SK-N-SH (cell line): ENCODE measurements at regions not wholly inside any gene's neighbourhood (a gene's known extent, or its start where the extent isn't known, plus 50 kb on each side); places are given as distances from the start of the nearest gene placed in this dataset.

Experiments
- CTCF ChIA-PET: fragments of 300-600, 350-600 bp; formaldehyde crosslinking; extraction: SDS; loops from one replicate; lab custom pipeline; 2021; lab: Yijun Ruan, JAX
- POLR2A ChIA-PET: fragments of 350-600 bp; sonication (Branson Sonifier 250); formaldehyde crosslinking; extraction: SDS; loops from one replicate; lab custom pipeline; 2020; ENCODE audit warnings: antibody characterized with exemption, inconsistent platforms; lab: Yijun Ruan, JAX
- DNase-seq: peaks from one replicate; pipeline ENCODE4 v3.0.0; 2012
- H2AFZ ChIP-seq: fragments of 200-600 bp; sonication (generic); 2 replicates; pipeline ENCODE4 v1.8.1; 2016; ENCODE audit warnings: antibody characterized with exemption, mild to moderate bottlenecking, low read depth
- H3F3A ChIP-seq: fragments of 200-600 bp; sonication (generic); replicated peaks from 2 replicates; pipeline ENCODE3; 2016; ENCODE audit warnings: antibody characterized with exemption, mild to moderate bottlenecking; ENCODE audit not compliant: insufficient read depth
- H3K27ac ChIP-seq, 2 experiments: fragments of 200-500 bp in 1 of 2; fragments of 200-600 bp in 1 of 2; sonication (Bioruptor generic) in 1 of 2; sonication (generic), shearing (Covaris generic) in 1 of 2; 2 replicates each; pipeline versions ENCODE4 v1.5.1 to v1.6.1; 2014 to 2016; ENCODE audit warnings: low read depth in 2 of 2, inconsistent platforms in 1 of 2, low read length in 1 of 2, mild to moderate bottlenecking in 1 of 2, mixed read lengths in 1 of 2
- H3K27me3 ChIP-seq: fragments of 200-600 bp; sonication (generic), shearing (Covaris generic); 2 replicates; pipeline ENCODE4 v1.6.1; 2016; ENCODE audit warnings: mixed run types; ENCODE audit not compliant: insufficient read depth
- H3K36me3 ChIP-seq, 2 experiments: fragments of 200-500 bp in 1 of 2; fragments of 200-600 bp in 1 of 2; sonication (Bioruptor generic) in 1 of 2; sonication (generic) in 1 of 2; replicated peaks in 1 of 2; 2 replicates each; pipeline versions ENCODE3 to v1.5.1; 2014 to 2016; ENCODE audit warnings: low read length in 1 of 2, mild to moderate bottlenecking in 1 of 2; ENCODE audit not compliant: insufficient read depth in 2 of 2, control insufficient read depth in 1 of 2
- H3K4me1 ChIP-seq, 2 experiments: fragments of 200-500 bp in 1 of 2; fragments of 200-600 bp in 1 of 2; sonication (Bioruptor generic) in 1 of 2; sonication (generic), shearing (Covaris generic) in 1 of 2; 2 replicates each; pipeline versions ENCODE4 v1.5.1 to v1.6.1; 2014 to 2016; ENCODE audit warnings: low read depth in 1 of 2, low read length in 1 of 2, mixed run types in 1 of 2; ENCODE audit not compliant: insufficient read depth in 2 of 2, control insufficient read depth in 1 of 2
- H3K4me2 ChIP-seq: fragments of 200-600 bp; sonication (generic), shearing (Covaris generic); 2 replicates; pipeline ENCODE4 v1.6.1; 2017; ENCODE audit warnings: mixed run types
- H3K4me3 ChIP-seq, 2 experiments: fragments of 200-500 bp in 1 of 2; fragments of 200-600 bp in 1 of 2; sonication (Bioruptor generic) in 1 of 2; sonication (generic), shearing (Covaris generic) in 1 of 2; 2 replicates each; pipeline versions ENCODE4 v1.5.1 to v1.8.1; 2014 to 2016; ENCODE audit warnings: low read depth in 2 of 2, inconsistent platforms in 1 of 2, low read length in 1 of 2, mild to moderate bottlenecking in 1 of 2, mixed read lengths in 1 of 2, moderate library complexity in 1 of 2
- H3K79me2 ChIP-seq: fragments of 200-600 bp; sonication (generic); 2 replicates; pipeline ENCODE4 v1.8.1; 2017; ENCODE audit warnings: mild to moderate bottlenecking; ENCODE audit not compliant: insufficient read depth
- H3K9ac ChIP-seq: fragments of 200-600 bp; sonication (generic); 2 replicates; pipeline ENCODE4 v1.6.1; 2017; ENCODE audit warnings: mixed run types
- H3K9me2 ChIP-seq: fragments of 200-600 bp; sonication (generic); 2 replicates; pipeline ENCODE4 v1.6.1; 2017; ENCODE audit warnings: mixed run types
- H3K9me3 ChIP-seq: fragments of 200-600 bp; sonication (generic); 2 replicates; pipeline ENCODE4 v1.6.1; 2017; ENCODE audit warnings: mixed run types, mild to moderate bottlenecking, moderate library complexity
- H4K20me1 ChIP-seq: fragments of 200-600 bp; sonication (generic); 2 replicates; pipeline ENCODE4 v1.6.1; 2017; ENCODE audit warnings: mild to moderate bottlenecking, mixed run types; ENCODE audit not compliant: insufficient read depth
- CHD2 ChIP-seq: fragments of 150-350 bp; IDR thresholded peaks from 2 replicates; pipeline ENCODE4 v1.6.1; 2018; ENCODE audit warnings: low read length; ENCODE audit not compliant: partially characterized antibody
- ELF1 ChIP-seq: IDR thresholded peaks from 2 replicates; pipeline ENCODE4 v1.4.0; 2012
- EP300 ChIP-seq, 2 experiments: IDR thresholded peaks; 2 replicates each; pipeline versions ENCODE4 v1.4.0 to v1.6.1; 2012; ENCODE audit warnings: borderline replicate concordance in 1 of 2, low read depth in 1 of 2, low read length in 1 of 2
- EZH2phosphoT487 ChIP-seq: fragments of 200-600 bp; sonication (generic); IDR thresholded peaks from 2 replicates; pipeline ENCODE4 v1.6.1; 2017; ENCODE audit warnings: low read depth, mixed run types, mild to moderate bottlenecking, antibody characterized with exemption, moderate library complexity, borderline replicate concordance
- FOSL2 ChIP-seq: IDR thresholded peaks from 2 replicates; pipeline ENCODE4 v1.4.0; 2012; ENCODE audit warnings: low read depth, mild to moderate bottlenecking, moderate library complexity, borderline replicate concordance
- FOXJ3 ChIP-seq: sonication (generic); formaldehyde crosslinking; IDR thresholded peaks from 2 replicates; pipeline ENCODE4 v1.5.1; 2020; ENCODE audit warnings: mild to moderate bottlenecking, missing genetic modification reagents
- GATA2 ChIP-seq: sonication (generic); formaldehyde crosslinking; IDR thresholded peaks from 2 replicates; pipeline ENCODE4 v1.5.0; 2020; ENCODE audit warnings: mild to moderate bottlenecking, missing genetic modification reagents
- JUND ChIP-seq: IDR thresholded peaks from 2 replicates; pipeline ENCODE4 v1.4.0; 2012
- MAX ChIP-seq: IDR thresholded peaks from 2 replicates; pipeline ENCODE4 v1.4.0; 2012; ENCODE audit warnings: low read depth
- MEF2A ChIP-seq: IDR thresholded peaks from 2 replicates; pipeline ENCODE4 v1.4.0; 2012; ENCODE audit warnings: low read depth, borderline replicate concordance
- MXI1 ChIP-seq: IDR thresholded peaks from 2 replicates; pipeline ENCODE4 v1.6.1; 2012; ENCODE audit warnings: mild to moderate bottlenecking, low read depth, low read length, improper control_type of control experiment
- NFIC ChIP-seq: IDR thresholded peaks from 2 replicates; pipeline ENCODE4 v1.4.0; 2012; ENCODE audit warnings: borderline replicate concordance
- NRF1 ChIP-seq: IDR thresholded peaks from 2 replicates; pipeline ENCODE4 v1.6.1; 2012; ENCODE audit warnings: low read depth, mild to moderate bottlenecking, low read length
- PBX3 ChIP-seq: IDR thresholded peaks from 2 replicates; pipeline ENCODE4; 2012
- POLR2AphosphoS5 ChIP-seq: IDR thresholded peaks from 2 replicates; pipeline ENCODE4 v1.6.1; 2012; ENCODE audit warnings: low read depth, low read length
- RAD21 ChIP-seq: IDR thresholded peaks from 2 replicates; pipeline ENCODE4 v1.6.1; 2012; ENCODE audit warnings: mild to moderate bottlenecking, low read length
- REST ChIP-seq: IDR thresholded peaks from 2 replicates; pipeline ENCODE4 v1.6.1; 2012; ENCODE audit warnings: mild to moderate bottlenecking, low read depth, low read length, moderate library complexity
- RFX5 ChIP-seq: IDR thresholded peaks from 2 replicates; pipeline ENCODE4 v1.6.1; 2012; ENCODE audit warnings: mild to moderate bottlenecking, improper control_type of control experiment, low read length
- RXRA ChIP-seq: IDR thresholded peaks from 2 replicates; pipeline ENCODE4 v1.4.0; 2012; ENCODE audit warnings: low read depth, mild to moderate bottlenecking, borderline replicate concordance
- SIN3A ChIP-seq: IDR thresholded peaks from 2 replicates; pipeline ENCODE4 v1.6.1; 2012; ENCODE audit warnings: low read depth, mild to moderate bottlenecking, low read length, moderate library complexity, borderline replicate concordance
- TAF1 ChIP-seq: IDR thresholded peaks from 2 replicates; pipeline ENCODE4 v1.6.1; 2012; ENCODE audit warnings: low read depth, mild to moderate bottlenecking, low read length, moderate library complexity, borderline replicate concordance
- TCF12 ChIP-seq: IDR thresholded peaks from 2 replicates; pipeline ENCODE4 v1.4.0; 2012
- TEAD4 ChIP-seq: IDR thresholded peaks from 2 replicates; pipeline ENCODE4 v1.4.0; 2012; ENCODE audit warnings: mild to moderate bottlenecking, borderline replicate concordance; ENCODE audit not compliant: insufficient read depth
- USF1 ChIP-seq: IDR thresholded peaks from 2 replicates; pipeline ENCODE4 v1.4.0; 2012; ENCODE audit warnings: low read depth, borderline replicate concordance
- ZBTB33 ChIP-seq: IDR thresholded peaks from 2 replicates; pipeline ENCODE4 v1.4.0; 2012; ENCODE audit warnings: low read depth, borderline replicate concordance
- WGBS: methylation state at CpG from one replicate; pipeline ENCODE4 v1.1.6; 2017; ENCODE audit warnings: low lambda C conversion rate; 5-methylcytosine and 5-hydroxymethylcytosine counted together

- Histone ChIP-seq H3K9ac (peak overlapping the region; percentile 4; the same call in 1 of the 2 replicates), H3K27ac (peak overlapping the region; percentile 77 to 89), H4K20me1 (no peaks in the 10 kb centered on the region), H3K36me3 (no peaks in the 10 kb centered on the region), H2AFZ (no peak overlapping the region), H3K4me1 (peaks cover 11 to 13% of the 10 kb centered on the region in 2 experiments; a peak in 3 of 4 replicates), H3K4me2 (peak overlapping the region; percentile 58; the same call in 1 of the 2 replicates), H3K27me3 (no peaks in the 10 kb centered on the region), H3K79me2 (no peaks in the 10 kb centered on the region), H3K9me3 (no peaks in the 10 kb centered on the region), H3F3A (peaks cover 14% of the 10 kb centered on the region), H3K9me2 (no peaks in the 10 kb centered on the region), H3K4me3 (peak overlapping the region; percentile 4 to 9; a peak in 2 of 4 replicates)
- WGBS: 9% methylated on average over 4 of the region's 4 CpGs
- ChIA-PET CTCF (interaction anchor here (2.7 kb wide), 1 partner anchor 9 kb away, joined by 6 read pairs; no protein-coding TSS in a partner anchor), POLR2A (no interaction called here)
- DNase-seq: peak; percentile 3
- TF ChIP-seq ELF1 (no peak), FOSL2 (peak; percentile 54; the same call in 1 of the 2 replicates), RFX5 (no peak), USF1 (no peak), NFIC (peak; percentile 57), MAX (0 out of 2 replicates have a peak, but pooled peaks have one; percentile 24), NRF1 (no peak), SIN3A (no peak), MEF2A (peak; percentile 54; the same call in 1 of the 2 replicates), GATA2 (CRISPR knock-in tag) (no peak; the same call in 1 of the 2 replicates), TAF1 (no peak), TCF12 (peak; percentile 98), MXI1 (no peak), PBX3 (peak; percentile 93), RXRA (peak; percentile 67; the same call in 1 of the 2 replicates), ZBTB33 (no peak), JUND (peak; percentile 83), TEAD4 (peak; percentile 64; the same call in 1 of the 2 replicates), FOXJ3 (CRISPR knock-in tag) (no peak), CHD2 (no peak), EP300 (IDR thresholded peaks at IDR 0.05; ENCODE audit: borderline replicate concordance in 1 of 2, low read depth in 1 of 2, low read length in 1 of 2) (peak; percentile 63 to 79), REST (no peak), POLR2AphosphoS5 (peak; percentile 50; the same call in 1 of the 2 replicates), EZH2phosphoT487 (no peak), RAD21 (peak; percentile 58)
Measured at GRCh38 chr18:28581521-28582071, 404.7 kb upstream of the CDH2 start.
